Mesendoderm (in vitro differentiated cells): ENCODE measurements at regions not wholly inside any gene's neighbourhood (a gene's known extent, or its start where the extent isn't known, plus 50 kb on each side); places are given as distances from the start of the nearest gene placed in this dataset.
"Not testable (repeated sequence)": the region's sequence is repeated elsewhere in the genome, so short reads cannot be mapped to it uniquely, and the experiment has no call there.

Experiments used
- DNase-seq: peaks from one replicate; pipeline ENCODE4 v3.0.0; 2013
- H2AK5ac ChIP-seq: 2 replicates; pipeline ENCODE4 v1.6.1; 2013; ENCODE audit warnings: low read length, inconsistent platforms
- H2BK120ac ChIP-seq: 2 replicates; pipeline ENCODE4 v1.6.1; 2013; ENCODE audit warnings: low read depth, mild to moderate bottlenecking, low read length, moderate library complexity, mixed read lengths
- H2BK15ac ChIP-seq: replicated peaks from 2 replicates; pipeline ENCODE4 v1.6.1; 2013; ENCODE audit warnings: low read depth, mild to moderate bottlenecking, moderate library complexity
- H2BK5ac ChIP-seq: 2 replicates; pipeline ENCODE4 v1.6.1; 2013; ENCODE audit warnings: low read length, inconsistent platforms
- H3K18ac ChIP-seq: 2 replicates; pipeline ENCODE4 v1.6.1; 2013; ENCODE audit warnings: mild to moderate bottlenecking, low read length, mixed read lengths
- H3K23ac ChIP-seq: one replicate; pipeline ENCODE4 v1.6.1; 2013; ENCODE audit warnings: low read length
- H3K27ac ChIP-seq: 2 replicates; pipeline ENCODE4 v1.5.1; 2013; ENCODE audit warnings: low read depth, mild to moderate bottlenecking, inconsistent platforms, low read length, moderate library complexity
- H3K27me3 ChIP-seq: 2 replicates; pipeline ENCODE4 v1.6.1; 2013; ENCODE audit warnings: low read length, control low read depth, mild to moderate bottlenecking, inconsistent platforms; ENCODE audit not compliant: insufficient read depth, poor library complexity
- H3K36me3 ChIP-seq: 2 replicates; pipeline ENCODE4 v1.6.1; 2013; ENCODE audit warnings: low read length, inconsistent platforms; ENCODE audit not compliant: control insufficient read depth, insufficient read depth
- H3K4ac ChIP-seq: one replicate; pipeline ENCODE4 v1.6.1; 2013; ENCODE audit warnings: low read depth, mild to moderate bottlenecking, low read length, moderate library complexity
- H3K4me1 ChIP-seq: 2 replicates; pipeline ENCODE4 v1.6.1; 2013; ENCODE audit warnings: low read depth, low read length, inconsistent platforms; ENCODE audit not compliant: control insufficient read depth
- H3K4me2 ChIP-seq: 2 replicates; pipeline ENCODE4 v1.6.1; 2013; ENCODE audit warnings: low read length
- H3K4me3 ChIP-seq: 2 replicates; pipeline ENCODE4 v1.5.1; 2013; ENCODE audit warnings: mild to moderate bottlenecking, low read length
- H3K56ac ChIP-seq: one replicate; pipeline ENCODE4 v1.6.1; 2013; ENCODE audit warnings: low read length
- H3K79me1 ChIP-seq: 2 replicates; pipeline ENCODE4 v1.6.1; 2013; ENCODE audit warnings: low read length, inconsistent platforms
- H3K79me2 ChIP-seq: 2 replicates; pipeline ENCODE4 v1.6.1; 2013; ENCODE audit warnings: mild to moderate bottlenecking, low read length; ENCODE audit not compliant: control insufficient read depth, insufficient read depth
- H3K9ac ChIP-seq: 2 replicates; pipeline ENCODE4 v1.6.1; 2013; ENCODE audit warnings: low read length, inconsistent platforms
- H4K5ac ChIP-seq: one replicate; pipeline ENCODE4 v1.6.1; 2013; ENCODE audit warnings: low read length
- H4K8ac ChIP-seq: one replicate; pipeline ENCODE4 v1.6.1; 2013; ENCODE audit warnings: low read depth, mild to moderate bottlenecking, control low read depth, low read length, moderate library complexity
- WGBS: extraction: QIAGEN DNeasy Blood & Tissue Kit; methylation state at CpG from one replicate; pipeline ENCODE4 v1.1.7; 2013; ENCODE audit warnings: low lambda C conversion rate, missing lambda C conversion rate; ENCODE audit not compliant: insufficient coverage; ENCODE audit errors: extremely low coverage; 5-methylcytosine and 5-hydroxymethylcytosine counted together

DNA sequence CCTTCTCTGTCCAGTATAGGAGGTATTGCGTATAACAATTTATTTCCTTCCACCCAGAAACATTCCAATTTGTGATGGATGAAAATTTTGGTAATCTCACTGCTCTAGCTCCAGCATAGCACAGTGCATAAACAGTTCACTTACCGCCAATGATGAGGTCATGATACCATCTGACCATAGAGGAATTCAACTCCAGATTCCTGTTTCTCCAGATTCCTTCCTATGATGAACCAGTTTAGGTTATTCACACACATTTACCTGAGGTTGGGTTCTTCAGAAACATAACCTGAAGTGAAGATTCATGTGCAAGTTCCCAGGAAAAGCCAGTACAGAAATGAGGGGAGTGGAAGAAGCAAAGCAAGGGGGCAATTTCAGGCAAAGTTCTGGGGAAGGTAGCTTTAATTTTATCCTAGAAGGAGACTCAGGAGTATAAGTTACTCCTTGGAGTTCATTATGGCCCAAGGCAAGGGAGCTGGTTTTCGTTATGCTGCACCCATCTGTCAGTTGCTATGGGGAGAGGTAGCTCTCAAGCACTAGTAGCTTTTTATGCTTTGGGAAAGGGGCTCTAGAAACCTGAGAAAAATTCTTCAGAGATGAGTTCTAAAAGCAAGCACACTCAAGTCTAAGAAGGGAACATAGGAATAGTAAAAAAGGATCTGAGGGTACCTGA is 121.6 kb downstream of the CASP12 start:
- no peak overlapping the region for H3K18ac ChIP-seq
- no peak overlapping the region for H3K56ac ChIP-seq
- no peak overlapping the region for H3K9ac ChIP-seq
- no peak overlapping the region for H3K4me2 ChIP-seq
- H4K8ac ChIP-seq = no peak overlapping the region
- no peak overlapping the region for H3K23ac ChIP-seq
- no peaks in the 10 kb centered on the region for H3K36me3 ChIP-seq
- H3K79me1 ChIP-seq = no peaks in the 10 kb centered on the region
- no peak overlapping the region for H2BK5ac ChIP-seq
- H2BK15ac ChIP-seq = no peak overlapping the region
- H2BK120ac ChIP-seq = no peak overlapping the region
- no peak overlapping the region for H3K27ac ChIP-seq
- no peak overlapping the region for H2AK5ac ChIP-seq
- H3K79me2 ChIP-seq = no peaks in the 10 kb centered on the region
- DNase-seq = no peak
- H3K27me3 ChIP-seq = no peaks in the 10 kb centered on the region
- no peak overlapping the region for H3K4ac ChIP-seq
- H3K4me1 ChIP-seq = no peaks in the 10 kb centered on the region
- no CpG with 5 or more reads among the region's 3 CpGs for WGBS
- no peak overlapping the region for H4K5ac ChIP-seq
- no peak overlapping the region for H3K4me3 ChIP-seq

DNA sequence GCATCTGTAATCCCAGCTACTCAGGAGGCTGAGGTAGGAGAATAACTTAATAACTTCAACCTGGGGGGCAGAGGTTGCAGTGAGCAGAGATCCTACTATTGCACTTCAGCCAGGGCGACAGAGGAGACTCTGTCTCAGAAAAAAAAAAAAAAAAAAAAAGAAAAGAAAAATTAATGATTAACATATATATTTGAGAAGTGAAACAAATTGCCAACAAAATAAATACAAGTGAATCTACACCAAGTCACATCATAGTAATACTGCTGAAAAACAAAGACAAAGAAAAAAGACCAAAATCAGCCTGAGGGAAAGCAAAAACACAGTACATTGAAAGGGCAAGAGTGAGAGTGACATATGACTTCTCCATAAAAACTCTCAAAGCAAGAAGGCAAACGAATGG is 123.7 kb downstream of the CASP12 start:
- no peak overlapping the region for H3K4me3 ChIP-seq
- H3K9ac ChIP-seq = no peak overlapping the region
- no peak overlapping the region for H4K5ac ChIP-seq
- DNase-seq = no peak
- no peak overlapping the region for H3K27ac ChIP-seq
- no peak overlapping the region for H2BK15ac ChIP-seq
- H3K56ac ChIP-seq = no peak overlapping the region
- H3K79me2 ChIP-seq = no peaks in the 10 kb centered on the region
- no peaks in the 10 kb centered on the region for H3K79me1 ChIP-seq
- no peaks in the 10 kb centered on the region for H3K4me1 ChIP-seq
- no peaks in the 10 kb centered on the region for H3K27me3 ChIP-seq
- H3K18ac ChIP-seq = no peak overlapping the region
- no peak overlapping the region for H3K4me2 ChIP-seq
- H3K4ac ChIP-seq = no peak overlapping the region
- H2AK5ac ChIP-seq = no peak overlapping the region
- no peak overlapping the region for H2BK120ac ChIP-seq
- H4K8ac ChIP-seq = no peak overlapping the region
- no peak overlapping the region for H3K23ac ChIP-seq
- WGBS = no CpG with 5 or more reads among the region's 2 CpGs
- no peaks in the 10 kb centered on the region for H3K36me3 ChIP-seq
- no peak overlapping the region for H2BK5ac ChIP-seq

DNA sequence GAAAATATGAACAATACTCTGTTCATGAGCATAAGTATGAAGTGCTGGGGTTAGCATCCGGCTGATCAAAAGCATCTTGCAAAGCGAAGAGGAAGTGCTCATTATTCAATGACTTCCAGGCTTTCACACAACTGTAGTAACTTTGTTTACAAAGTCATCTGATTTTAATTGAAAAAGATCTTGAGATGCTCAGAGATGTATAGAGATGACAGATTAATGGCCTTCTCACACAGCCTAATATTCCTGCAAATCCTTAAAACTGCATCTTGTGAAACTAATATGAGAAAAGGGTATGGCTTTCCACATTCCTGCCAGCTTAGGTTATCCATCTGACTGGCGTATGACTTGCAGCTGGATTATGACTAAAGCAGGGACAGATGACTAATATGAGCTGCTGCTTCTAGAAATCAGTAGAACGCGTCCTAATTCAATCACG is 125.4 kb downstream of the CASP12 start:
- no peak for DNase-seq
- no peak overlapping the region for H3K4me3 ChIP-seq
- no peaks in the 10 kb centered on the region for H3K36me3 ChIP-seq
- no peak overlapping the region for H2BK15ac ChIP-seq
- no peak overlapping the region for H3K27ac ChIP-seq
- no peak overlapping the region for H3K18ac ChIP-seq
- no peak overlapping the region for H2AK5ac ChIP-seq
- H3K56ac ChIP-seq = no peak overlapping the region
- H4K5ac ChIP-seq = no peak overlapping the region
- H3K9ac ChIP-seq = no peak overlapping the region
- no peak overlapping the region for H4K8ac ChIP-seq
- WGBS = no CpG with 5 or more reads among the region's 6 CpGs
- H3K27me3 ChIP-seq = no peaks in the 10 kb centered on the region
- H2BK120ac ChIP-seq = no peak overlapping the region
- no peak overlapping the region for H2BK5ac ChIP-seq
- no peaks in the 10 kb centered on the region for H3K4me1 ChIP-seq
- no peak overlapping the region for H3K4me2 ChIP-seq
- no peak overlapping the region for H3K23ac ChIP-seq
- H3K4ac ChIP-seq = no peak overlapping the region
- H3K79me1 ChIP-seq = no peaks in the 10 kb centered on the region
- H3K79me2 ChIP-seq = no peaks in the 10 kb centered on the region

DNA sequence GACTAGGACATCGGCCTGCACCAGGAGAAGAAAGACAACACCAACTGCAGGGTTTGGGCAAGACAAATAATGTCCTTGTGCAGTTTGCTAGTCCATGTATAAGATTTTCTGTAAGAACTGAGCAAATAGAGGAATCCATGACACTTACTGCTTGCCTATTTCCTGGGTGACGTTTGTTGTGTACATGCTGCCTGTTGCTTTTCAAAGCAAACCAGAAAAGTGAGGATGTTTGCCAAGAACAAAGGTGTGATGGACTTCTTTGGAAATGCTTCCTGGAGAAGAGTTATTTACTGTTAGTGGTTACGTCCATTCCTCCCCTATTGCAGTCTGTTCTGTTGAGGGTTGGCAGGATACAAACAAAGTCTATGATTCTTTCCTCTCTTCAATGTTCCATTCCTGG is 126.5 kb downstream of the CASP12 start:
- WGBS = no CpG with 5 or more reads among the region's 3 CpGs
- Histone ChIP-seq H3K56ac (no peak overlapping the region), H3K79me2 (no peaks in the 10 kb centered on the region), H2BK120ac (no peak overlapping the region), H3K18ac (no peak overlapping the region), H3K36me3 (no peaks in the 10 kb centered on the region), H3K9ac (no peak overlapping the region), H3K27me3 (no peaks in the 10 kb centered on the region), H2BK5ac (no peak overlapping the region), H4K8ac (no peak overlapping the region), H2AK5ac (no peak overlapping the region), H3K79me1 (no peaks in the 10 kb centered on the region), H3K4me1 (no peaks in the 10 kb centered on the region), H3K23ac (no peak overlapping the region), H3K4me3 (no peak overlapping the region), H2BK15ac (no peak overlapping the region), H3K27ac (no peak overlapping the region), H3K4ac (no peak overlapping the region), H4K5ac (no peak overlapping the region), H3K4me2 (no peak overlapping the region)
- DNase-seq = no peak

DNA sequence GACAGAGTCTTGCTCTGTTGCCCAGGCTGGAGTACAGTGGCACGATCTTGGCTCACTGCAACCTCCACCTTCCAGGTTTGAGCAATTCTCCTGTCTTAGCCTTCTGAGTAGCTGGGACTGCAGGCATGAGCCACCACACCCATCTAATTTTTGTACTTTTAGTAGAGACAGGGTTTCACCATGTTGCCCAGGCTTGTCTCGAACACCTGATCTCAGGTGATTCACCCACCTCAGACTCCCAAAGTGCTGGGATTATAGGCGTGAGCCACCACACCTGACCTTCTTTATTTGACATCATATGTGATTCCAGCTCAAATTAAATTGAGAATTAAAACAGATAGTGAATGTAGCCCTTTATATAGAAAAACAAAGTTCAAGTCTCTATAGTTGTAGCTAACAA is 127.2 kb downstream of the CASP12 start:
- not testable (repeated sequence) for H3K9ac ChIP-seq, H3K23ac ChIP-seq, H3K4me3 ChIP-seq, H3K79me2 ChIP-seq, H3K4me1 ChIP-seq, H3K27me3 ChIP-seq, H3K56ac ChIP-seq, DNase-seq, H2BK15ac ChIP-seq, H3K27ac ChIP-seq, H4K5ac ChIP-seq, H3K79me1 ChIP-seq, H2BK120ac ChIP-seq, H2AK5ac ChIP-seq, H3K4ac ChIP-seq, H3K4me2 ChIP-seq, H3K36me3 ChIP-seq, H3K18ac ChIP-seq, H4K8ac ChIP-seq, H2BK5ac ChIP-seq
- no CpG with 5 or more reads among the region's 3 CpGs for WGBS
